Chondrocyte (in vitro differentiated cells): ENCODE measurements at regions not wholly inside any gene's neighbourhood (a gene's known extent, or its start where the extent isn't known, plus 50 kb on each side); places are given as distances from the start of the nearest gene placed in this dataset.

Source experiments
- DNase-seq: peaks from one replicate; pipeline ENCODE4 v3.0.0; 2021; ENCODE audit warnings: mixed read lengths, low spot score
- H3K27ac Mint-ChIP-seq: one replicate; pipeline ENCODE4 v1.8.0; 2021; ENCODE audit warnings: mild to moderate bottlenecking, moderate library complexity, mixed read lengths; ENCODE audit not compliant: unreplicated experiment
- H3K27me3 Mint-ChIP-seq: 2 replicates; pipeline ENCODE4 v1.8.0; 2021; ENCODE audit warnings: low read depth, mixed read lengths
- H3K36me3 Mint-ChIP-seq: 2 replicates; pipeline ENCODE4 v1.8.0; 2021; ENCODE audit warnings: low read depth, mixed read lengths
- H3K4me1 Mint-ChIP-seq: 2 replicates; pipeline ENCODE4 v1.8.0; 2021; ENCODE audit warnings: low read depth, mild to moderate bottlenecking, mixed read lengths
- H3K4me3 Mint-ChIP-seq: one replicate; pipeline ENCODE4 v1.8.0; 2021; ENCODE audit warnings: mild to moderate bottlenecking, moderate library complexity, mixed read lengths; ENCODE audit not compliant: unreplicated experiment
- H3K9me3 Mint-ChIP-seq: 2 replicates; pipeline ENCODE4 v1.8.0; 2021; ENCODE audit warnings: low read depth, mixed read lengths
- TF ChIP-seq, protein P1 (sequence below): fragments of 200-600 bp; sonication (generic); IDR thresholded peaks from 2 replicates; pipeline ENCODE4 v1.5.0; 2021; ENCODE audit warnings: antibody characterized with exemption, mild to moderate bottlenecking, moderate library complexity

DNA sequence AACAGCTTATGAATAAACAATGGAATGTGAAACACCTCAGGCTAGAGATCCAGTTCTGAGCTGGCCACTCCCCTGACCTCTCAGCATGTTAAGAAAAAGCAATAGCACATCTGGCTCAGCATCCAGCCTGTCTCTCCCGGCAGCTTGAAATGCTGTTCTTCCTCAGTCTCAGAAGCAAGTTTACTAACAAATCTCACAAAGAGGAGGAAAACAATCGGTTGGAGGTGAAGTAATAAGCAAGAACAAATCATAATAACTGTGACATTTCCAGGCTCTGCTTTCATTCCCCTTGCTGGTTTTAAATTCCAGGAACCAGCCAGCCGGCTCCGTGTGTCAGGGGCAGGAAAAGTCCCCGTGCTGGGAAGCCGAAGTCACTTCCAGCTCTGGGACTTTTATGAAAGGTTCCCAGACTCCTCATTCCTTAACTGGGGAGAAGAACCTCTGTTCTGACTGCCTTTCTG is 133.9 kb upstream of the ARL4C start:
- H3K27ac Mint-ChIP-seq: no peak overlapping the region

DNA sequence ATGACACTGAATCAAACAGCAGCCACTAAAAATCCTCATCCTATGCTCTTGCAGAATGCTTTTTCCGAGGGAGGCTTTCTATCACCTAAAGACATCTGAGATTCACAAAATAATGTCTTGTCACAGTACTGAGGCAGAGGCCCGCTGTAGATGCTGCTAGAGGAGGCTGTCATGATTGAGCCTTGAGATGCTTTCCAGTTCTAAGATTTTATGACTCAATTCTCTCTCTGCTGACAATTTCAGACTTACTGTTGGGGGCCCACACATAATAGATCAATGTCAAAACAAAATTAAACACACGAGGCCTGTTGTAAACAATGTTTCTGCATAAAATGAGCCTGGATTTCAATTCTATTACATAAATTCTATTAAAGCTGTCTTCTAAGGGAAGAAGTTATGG is 132.7 kb upstream of the ARL4C start:
- TF ChIP-seq, protein P1, sequence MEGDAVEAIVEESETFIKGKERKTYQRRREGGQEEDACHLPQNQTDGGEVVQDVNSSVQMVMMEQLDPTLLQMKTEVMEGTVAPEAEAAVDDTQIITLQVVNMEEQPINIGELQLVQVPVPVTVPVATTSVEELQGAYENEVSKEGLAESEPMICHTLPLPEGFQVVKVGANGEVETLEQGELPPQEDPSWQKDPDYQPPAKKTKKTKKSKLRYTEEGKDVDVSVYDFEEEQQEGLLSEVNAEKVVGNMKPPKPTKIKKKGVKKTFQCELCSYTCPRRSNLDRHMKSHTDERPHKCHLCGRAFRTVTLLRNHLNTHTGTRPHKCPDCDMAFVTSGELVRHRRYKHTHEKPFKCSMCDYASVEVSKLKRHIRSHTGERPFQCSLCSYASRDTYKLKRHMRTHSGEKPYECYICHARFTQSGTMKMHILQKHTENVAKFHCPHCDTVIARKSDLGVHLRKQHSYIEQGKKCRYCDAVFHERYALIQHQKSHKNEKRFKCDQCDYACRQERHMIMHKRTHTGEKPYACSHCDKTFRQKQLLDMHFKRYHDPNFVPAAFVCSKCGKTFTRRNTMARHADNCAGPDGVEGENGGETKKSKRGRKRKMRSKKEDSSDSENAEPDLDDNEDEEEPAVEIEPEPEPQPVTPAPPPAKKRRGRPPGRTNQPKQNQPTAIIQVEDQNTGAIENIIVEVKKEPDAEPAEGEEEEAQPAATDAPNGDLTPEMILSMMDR: no peak
- H3K4me3 Mint-ChIP-seq: no peak overlapping the region
- no peaks in the 10 kb centered on the region for H3K36me3 Mint-ChIP-seq
- H3K9me3 Mint-ChIP-seq: no peaks in the 10 kb centered on the region
- H3K27me3 Mint-ChIP-seq: no peaks in the 10 kb centered on the region
- peaks cover 18% of the 10 kb centered on the region for H3K4me1 Mint-ChIP-seq
- no peak for DNase-seq
- H3K27ac Mint-ChIP-seq: no peak overlapping the region

More for the DNA sequence above, 133.9 kb upstream of the ARL4C start:
- Mint-ChIP-seq H3K4me1 (peaks cover 18% of the 10 kb centered on the region), H3K27me3 (no peaks in the 10 kb centered on the region), H3K4me3 (peak overlapping the region; percentile 21), H3K9me3 (no peaks in the 10 kb centered on the region), H3K36me3 (no peaks in the 10 kb centered on the region)
- TF ChIP-seq, protein P1: no peak
- no peak for DNase-seq

DNA sequence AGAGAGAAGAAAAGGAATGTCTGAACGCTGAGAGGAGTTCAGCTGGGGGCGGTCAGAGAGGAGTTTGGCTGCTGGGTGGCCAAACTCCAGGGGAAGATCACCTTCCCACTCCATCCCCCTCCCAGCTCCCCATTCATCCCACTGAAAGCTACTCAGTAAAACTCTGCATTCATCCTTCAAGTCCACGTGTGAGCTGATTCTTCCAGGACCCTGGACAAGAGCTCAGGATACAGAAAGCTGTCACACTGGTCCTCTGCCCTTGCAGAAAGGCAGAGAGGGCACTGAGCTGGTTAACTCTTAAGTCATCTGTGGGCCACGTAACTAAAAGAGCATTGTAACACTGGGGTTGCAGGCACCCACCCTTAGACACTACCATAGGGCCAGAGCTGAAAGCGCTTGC is 132.1 kb upstream of the ARL4C start:
- H3K27me3 Mint-ChIP-seq: no peaks in the 10 kb centered on the region
- H3K4me1 Mint-ChIP-seq: peaks cover 18% of the 10 kb centered on the region
- no peaks in the 10 kb centered on the region for H3K36me3 Mint-ChIP-seq
- no peak for DNase-seq
- H3K27ac Mint-ChIP-seq: no peak overlapping the region
- TF ChIP-seq, protein P1: no peak
- H3K9me3 Mint-ChIP-seq: no peaks in the 10 kb centered on the region
- H3K4me3 Mint-ChIP-seq: no peak overlapping the region

DNA sequence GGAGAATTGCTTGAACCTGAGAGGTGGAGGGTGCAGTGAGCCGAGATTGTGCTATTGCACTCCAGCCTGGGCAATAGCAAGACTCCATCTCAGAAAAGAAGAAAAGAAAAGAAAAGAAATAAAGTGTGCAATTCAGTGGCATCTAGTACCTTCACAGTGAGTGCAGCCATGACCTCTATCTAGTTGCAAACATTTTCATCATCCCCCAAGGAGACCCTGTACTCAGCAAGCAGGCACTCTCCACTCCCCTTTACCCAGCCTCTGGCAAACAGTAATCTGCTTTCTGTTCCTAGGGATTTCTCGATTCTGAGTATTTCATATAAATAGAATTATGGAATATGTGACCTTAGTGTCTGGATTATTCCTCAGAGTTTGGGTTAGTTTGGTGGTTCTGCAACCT is 130.4 kb upstream of the ARL4C start:
- Mint-ChIP-seq H3K36me3 (no peaks in the 10 kb centered on the region), H3K27me3 (no peaks in the 10 kb centered on the region), H3K4me1 (peaks cover 14% of the 10 kb centered on the region), H3K27ac (no peak overlapping the region), H3K9me3 (no peaks in the 10 kb centered on the region), H3K4me3 (no peak overlapping the region)
- no peak for DNase-seq
- TF ChIP-seq, protein P1: no peak

DNA sequence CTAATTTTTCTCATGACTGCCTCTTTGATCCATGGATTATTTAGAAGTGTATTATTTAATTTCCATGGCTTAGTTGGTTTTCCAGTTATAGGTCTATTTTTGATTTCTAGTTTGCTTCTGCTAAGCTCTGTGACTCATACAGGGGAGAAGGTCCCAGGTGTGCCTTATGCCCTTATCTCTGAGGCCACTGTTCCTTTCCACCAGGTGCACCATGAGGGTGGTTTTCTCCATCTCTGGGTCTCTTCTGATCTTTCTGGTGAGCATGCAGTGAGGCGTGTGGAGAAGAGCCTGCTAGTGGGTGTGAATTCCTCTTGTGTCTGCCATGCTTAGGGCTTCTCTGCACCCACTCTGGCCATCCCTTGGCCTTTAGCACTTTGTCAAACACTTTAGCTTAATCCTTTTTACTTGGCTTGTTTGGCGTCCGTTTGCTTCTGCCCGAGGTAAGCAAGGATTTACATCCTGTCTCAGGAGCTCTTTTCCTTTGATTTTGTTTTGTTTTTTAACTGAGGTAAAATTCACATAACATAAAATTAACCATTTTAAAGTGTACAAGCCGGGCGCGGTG is 129.8 kb upstream of the ARL4C start:
- H3K9me3 Mint-ChIP-seq: no peaks in the 10 kb centered on the region
- H3K27me3 Mint-ChIP-seq: no peaks in the 10 kb centered on the region
- no peak for DNase-seq
- H3K4me3 Mint-ChIP-seq: no peak overlapping the region
- H3K36me3 Mint-ChIP-seq: no peaks in the 10 kb centered on the region
- no peak overlapping the region for H3K27ac Mint-ChIP-seq
- H3K4me1 Mint-ChIP-seq: peaks cover 14% of the 10 kb centered on the region
- TF ChIP-seq, protein P1: no peak
